Sigmoid colon (tissue), 4 donors: ENCODE measurements at regions not wholly inside any gene's neighbourhood (a gene's known extent, or its start where the extent isn't known, plus 50 kb on each side); places are given as distances from the start of the nearest gene placed in this dataset.

Source experiments
- EP300 ChIP-seq, 4 donors: sonication (generic); formaldehyde crosslinking; IDR thresholded peaks; one replicate each; pipeline ENCODE4 v1.6.1; 2017; ENCODE audit warnings: antibody characterized with exemption in 4 of 4
- POLR2AphosphoS5 ChIP-seq, 4 donors: sonication (generic); formaldehyde crosslinking; IDR thresholded peaks; one replicate each; pipeline ENCODE4 v1.6.1; 2017; ENCODE audit warnings: antibody characterized with exemption in 4 of 4

DNA sequence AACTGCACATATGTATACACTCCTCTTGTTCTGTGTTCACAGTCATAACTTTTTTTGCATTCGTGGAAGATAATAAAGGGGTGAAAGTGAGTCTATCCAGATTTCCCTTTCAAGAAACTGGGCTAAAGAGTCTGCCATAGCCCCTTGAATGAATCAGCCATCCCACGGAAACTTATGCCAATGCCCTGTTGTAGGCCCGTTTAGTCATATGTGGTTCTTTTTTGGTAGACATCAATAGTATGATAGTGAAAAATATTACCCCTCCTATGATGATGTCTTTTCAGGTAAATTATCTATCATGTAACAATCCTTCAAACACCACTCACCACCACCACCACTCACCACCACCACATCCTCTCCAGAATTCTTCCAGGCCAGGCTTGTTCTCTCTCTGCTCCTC is 99.9 kb upstream of the MYLIP start:
- no peak for TF ChIP-seq EP300 (IDR thresholded peaks at IDR 0.05)
- no peak for TF ChIP-seq POLR2AphosphoS5 (IDR thresholded peaks at IDR 0.05)
